IMR-90 (cell line): ENCODE measurements at regions not wholly inside any gene's neighbourhood (a gene's known extent, or its start where the extent isn't known, plus 50 kb on each side); places are given as distances from the start of the nearest gene placed in this dataset.

Source experiments
- ATAC-seq: fragments of 200-7000 bp; cut with Tn5 transposase; 2 replicates; pipeline ENCODE4 v1.9.1; 2020; ENCODE audit warnings: low read depth, mild to moderate bottlenecking, moderate library complexity
- BruUV-seq: library from RNA; stranded (reverse); fragments of 400-500 nt; replicated peaks from 2 replicates; lab custom pipeline; 2021; lab: Mats Ljungman, UMichigan
- CTCF ChIA-PET: fragments of 300-600 bp; formaldehyde crosslinking; extraction: SDS; loops from one replicate; lab custom pipeline; 2021; ENCODE audit warnings: antibody characterized with exemption; lab: Yijun Ruan, JAX
- POLR2A ChIA-PET: fragments of 300-600 bp; sonication (Branson Sonifier 250); formaldehyde crosslinking; loops from one replicate; lab custom pipeline; 2022; ENCODE audit warnings: antibody characterized with exemption; ENCODE audit not compliant: unreplicated experiment; lab: Charles Lee
- DNase-seq: peaks from one replicate; pipeline ENCODE4 v3.0.0; 2013
- H2AFZ ChIP-seq: replicated peaks from 2 replicates; pipeline ENCODE3; 2013; ENCODE audit warnings: low read length, mild to moderate bottlenecking; ENCODE audit not compliant: poor library complexity
- H2AK5ac ChIP-seq: 2 replicates; pipeline ENCODE4 v1.6.1; 2013; ENCODE audit warnings: low read depth, low read length, inconsistent platforms
- H2AK9ac ChIP-seq: replicated peaks from 2 replicates; pipeline ENCODE3; 2013; ENCODE audit warnings: mild to moderate bottlenecking, low read depth, low read length, moderate library complexity; ENCODE audit not compliant: poor library complexity
- H2BK120ac ChIP-seq: 2 replicates; pipeline ENCODE4 v1.6.1; 2013; ENCODE audit warnings: low read depth, low read length, inconsistent platforms
- H2BK15ac ChIP-seq: 3 replicates; pipeline ENCODE4 v1.6.1; 2013; ENCODE audit warnings: low read depth, low read length, inconsistent platforms
- H2BK20ac ChIP-seq: 2 replicates; pipeline ENCODE4 v1.6.1; 2013; ENCODE audit warnings: low read depth, mild to moderate bottlenecking, inconsistent platforms, low read length, moderate library complexity
- H2BK5ac ChIP-seq: 2 replicates; pipeline ENCODE4 v1.6.1; 2013; ENCODE audit warnings: mild to moderate bottlenecking, low read depth, low read length, inconsistent platforms; ENCODE audit not compliant: poor library complexity, severe bottlenecking
- H3K14ac ChIP-seq: replicated peaks from 2 replicates; pipeline ENCODE4 v1.6.1; 2013; ENCODE audit warnings: low read depth, low read length, inconsistent platforms
- H3K18ac ChIP-seq: 2 replicates; pipeline ENCODE4 v1.6.1; 2013; ENCODE audit warnings: low read depth, low read length, control low read depth
- H3K23ac ChIP-seq: 2 replicates; pipeline ENCODE4 v1.6.1; 2013; ENCODE audit warnings: low read depth, low read length, inconsistent platforms
- H3K27ac ChIP-seq: 2 replicates; pipeline ENCODE4 v1.5.1; 2013; ENCODE audit warnings: mild to moderate bottlenecking, control low read depth, low read length; ENCODE audit not compliant: insufficient read depth
- H3K27me3 ChIP-seq: 2 replicates; pipeline ENCODE4 v1.6.1; 2013; ENCODE audit warnings: low read length; ENCODE audit not compliant: control insufficient read depth, insufficient read depth
- H3K36me3 ChIP-seq: 2 replicates; pipeline ENCODE4 v1.6.1; 2013; ENCODE audit warnings: low read length, mixed read lengths; ENCODE audit not compliant: control insufficient read depth, insufficient read depth
- H3K4ac ChIP-seq: 2 replicates; pipeline ENCODE4 v1.6.1; 2013; ENCODE audit warnings: low read depth, low read length, inconsistent platforms
- H3K4me1 ChIP-seq: 2 replicates; pipeline ENCODE4 v1.6.1; 2013; ENCODE audit warnings: low read length, mixed read lengths; ENCODE audit not compliant: control insufficient read depth, insufficient read depth
- H3K4me2 ChIP-seq: 2 replicates; pipeline ENCODE4 v1.6.1; 2013; ENCODE audit warnings: low read depth, mild to moderate bottlenecking, control low read depth, low read length, moderate library complexity
- H3K4me3 ChIP-seq: 2 replicates; pipeline ENCODE4 v1.5.1; 2013; ENCODE audit warnings: low read depth, mild to moderate bottlenecking, control low read depth, low read length, moderate library complexity; ENCODE audit not compliant: insufficient read depth
- H3K56ac ChIP-seq: 2 replicates; pipeline ENCODE4 v1.6.1; 2013; ENCODE audit warnings: low read length, inconsistent platforms; ENCODE audit not compliant: insufficient read depth; ENCODE audit errors: extremely low read depth
- H3K79me1 ChIP-seq, 2 experiments: 2 replicates each; pipeline ENCODE4 v1.6.1; 2013; ENCODE audit warnings: low read length in 2 of 2, inconsistent platforms in 1 of 2, low read depth in 1 of 2
- H3K9ac ChIP-seq: 2 replicates; pipeline ENCODE4 v1.6.1; 2013; ENCODE audit warnings: low read depth, low read length, control low read depth
- H3K9me1 ChIP-seq: 2 replicates; pipeline ENCODE4 v1.6.1; 2013; ENCODE audit warnings: low read length, inconsistent platforms; ENCODE audit not compliant: insufficient read depth
- H3K9me3 ChIP-seq: 2 replicates; pipeline ENCODE4 v1.6.1; 2013; ENCODE audit warnings: low read length; ENCODE audit not compliant: control insufficient read depth, insufficient read depth
- H4K20me1 ChIP-seq: 2 replicates; pipeline ENCODE4 v1.6.1; 2013; ENCODE audit warnings: low read length, inconsistent platforms; ENCODE audit not compliant: insufficient read depth
- H4K5ac ChIP-seq: 2 replicates; pipeline ENCODE4 v1.6.1; 2013; ENCODE audit warnings: mild to moderate bottlenecking, low read depth, low read length, control low read depth
- H4K8ac ChIP-seq, 2 experiments: 2 replicates each; pipeline ENCODE4 v1.6.1; 2013; ENCODE audit warnings: low read depth in 2 of 2, low read length in 2 of 2, control low read depth in 1 of 2, inconsistent platforms in 1 of 2
- H4K91ac ChIP-seq: 2 replicates; pipeline ENCODE4 v1.6.1; 2013; ENCODE audit warnings: low read depth, low read length, inconsistent platforms; ENCODE audit not compliant: insufficient read depth
- BHLHE40 ChIP-seq: fragments of 150-350 bp; IDR thresholded peaks from 2 replicates; pipeline ENCODE4 v1.6.1; 2016; ENCODE audit warnings: mild to moderate bottlenecking, low read depth, low read length
- MAZ ChIP-seq: IDR thresholded peaks from 2 replicates; pipeline ENCODE4 v1.6.1; 2012; ENCODE audit warnings: low read depth, mild to moderate bottlenecking, low read length, improper control_type of control experiment, moderate library complexity, borderline replicate concordance
- RAD21 ChIP-seq: IDR thresholded peaks from 2 replicates; pipeline ENCODE4 v1.6.1; 2012; ENCODE audit warnings: low read length, improper control_type of control experiment
- SMC3 ChIP-seq: fragments of 150-350 bp; IDR thresholded peaks from 2 replicates; pipeline ENCODE4 v1.6.1; 2016; ENCODE audit warnings: low read depth, mild to moderate bottlenecking, antibody characterized with exemption, low read length, moderate library complexity
- WGBS, 2 experiments: methylation state at CpG; one replicate each; pipeline versions ENCODE4 v1.1.5 to v1.1.7; 2013; ENCODE audit warnings: missing lambda C conversion rate in 2 of 2; ENCODE audit not compliant: insufficient read length in 1 of 2; ENCODE audit errors: extremely low coverage in 2 of 2; 5-methylcytosine and 5-hydroxymethylcytosine counted together
- dilution Hi-C: fragments of 300-500 bp; cut with HindIII; formaldehyde crosslinking; loops from one replicate; pipeline ENCODE4 v1.14.3; 2018; ENCODE audit warnings: low sequenced_read_pairs; ENCODE audit not compliant: unreplicated experiment
- in situ Hi-C: fragments of 300-500 bp; cut with MboI; formaldehyde crosslinking; loops from 3 replicates; pipeline ENCODE4 v1.14.3; 2019; ENCODE audit warnings: low sequenced_read_pairs, inconsistent platforms, mixed read lengths
- intact Hi-C: fragments of 100-400 bp; cut with micrococcal nuclease; formaldehyde crosslinking; loops from 2 replicates; pipeline ENCODE4 v1.10.0; 2022
- TF ChIP-seq, protein P1 (sequence below): conservative IDR thresholded peaks from 2 replicates; pipeline ENCODE4 v1.5.1; 2012; ENCODE audit warnings: mild to moderate bottlenecking, low read depth, low read length, improper control_type of control experiment
- TF ChIP-seq, protein P2 (sequence below): fragments of 150-350 bp; IDR thresholded peaks from 2 replicates; pipeline ENCODE4 v1.6.1; 2016; ENCODE audit warnings: low read depth, mild to moderate bottlenecking, low read length, moderate library complexity, borderline replicate concordance
- TF ChIP-seq, protein P3 (sequence below): fragments of 150-350 bp; IDR thresholded peaks from 2 replicates; pipeline ENCODE4 v1.6.1; 2017; ENCODE audit warnings: mild to moderate bottlenecking, antibody characterized with exemption, low read length, low read depth

DNA sequence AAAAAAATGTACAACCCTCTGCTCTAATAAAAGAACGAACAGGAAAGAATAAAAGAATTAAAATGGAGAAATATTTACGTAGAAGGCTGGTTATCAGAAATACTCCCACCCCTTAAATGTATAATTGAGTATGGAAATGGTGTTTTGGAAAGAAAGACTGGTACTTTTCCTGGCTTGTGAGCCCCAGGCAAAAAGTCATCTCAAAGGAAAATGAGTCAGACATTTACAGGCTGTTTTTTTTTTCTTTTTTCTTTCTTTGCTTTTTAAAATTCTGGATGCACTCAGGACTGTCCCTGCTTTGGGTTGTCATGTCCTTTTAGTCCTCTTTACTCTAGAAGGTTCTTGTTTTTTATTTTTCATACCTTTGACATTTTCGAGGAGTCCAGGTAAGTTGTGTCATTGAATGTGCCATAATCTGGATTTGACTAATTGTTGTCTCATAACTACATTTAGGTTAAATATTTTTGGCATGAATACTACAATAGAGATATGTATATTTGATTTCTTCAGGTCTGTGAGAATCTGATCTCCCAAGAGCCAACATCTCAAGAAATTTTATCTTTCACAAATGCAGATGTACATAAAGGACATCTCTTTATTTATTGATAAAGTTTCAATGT is 313.0 kb upstream of the GLI3 start:
- H2BK120ac ChIP-seq = no peak overlapping the region
- H3K4me2 ChIP-seq = no peak overlapping the region
- no peak overlapping the region for H3K4ac ChIP-seq
- H3K27me3 ChIP-seq = no peaks in the 10 kb centered on the region
- ChIA-PET POLR2A (no interaction called here), CTCF (no interaction called here)
- dilution Hi-C loops (no loop called here), in situ Hi-C loops (no loop called here), intact Hi-C loops (no loop called here)
- no peak overlapping the region for H2AK9ac ChIP-seq
- H3K14ac ChIP-seq = no peak overlapping the region
- no peaks in the 10 kb centered on the region for H4K20me1 ChIP-seq
- H3K4me3 ChIP-seq = no peak overlapping the region
- H3K27ac ChIP-seq = no peak overlapping the region
- H2BK5ac ChIP-seq = no peak overlapping the region
- H3K4me1 ChIP-seq = no peaks in the 10 kb centered on the region
- H3K79me1 ChIP-seq = no peaks in the 10 kb centered on the region
- no peak overlapping the region for H3K23ac ChIP-seq
- no peaks in the 10 kb centered on the region for H3K9me3 ChIP-seq
- no peak overlapping the region for H2BK15ac ChIP-seq
- TF ChIP-seq, protein P1, sequence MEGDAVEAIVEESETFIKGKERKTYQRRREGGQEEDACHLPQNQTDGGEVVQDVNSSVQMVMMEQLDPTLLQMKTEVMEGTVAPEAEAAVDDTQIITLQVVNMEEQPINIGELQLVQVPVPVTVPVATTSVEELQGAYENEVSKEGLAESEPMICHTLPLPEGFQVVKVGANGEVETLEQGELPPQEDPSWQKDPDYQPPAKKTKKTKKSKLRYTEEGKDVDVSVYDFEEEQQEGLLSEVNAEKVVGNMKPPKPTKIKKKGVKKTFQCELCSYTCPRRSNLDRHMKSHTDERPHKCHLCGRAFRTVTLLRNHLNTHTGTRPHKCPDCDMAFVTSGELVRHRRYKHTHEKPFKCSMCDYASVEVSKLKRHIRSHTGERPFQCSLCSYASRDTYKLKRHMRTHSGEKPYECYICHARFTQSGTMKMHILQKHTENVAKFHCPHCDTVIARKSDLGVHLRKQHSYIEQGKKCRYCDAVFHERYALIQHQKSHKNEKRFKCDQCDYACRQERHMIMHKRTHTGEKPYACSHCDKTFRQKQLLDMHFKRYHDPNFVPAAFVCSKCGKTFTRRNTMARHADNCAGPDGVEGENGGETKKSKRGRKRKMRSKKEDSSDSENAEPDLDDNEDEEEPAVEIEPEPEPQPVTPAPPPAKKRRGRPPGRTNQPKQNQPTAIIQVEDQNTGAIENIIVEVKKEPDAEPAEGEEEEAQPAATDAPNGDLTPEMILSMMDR = no peak
- no peak for TF ChIP-seq SMC3
- no peak for TF ChIP-seq MAZ
- TF ChIP-seq, protein P2, sequence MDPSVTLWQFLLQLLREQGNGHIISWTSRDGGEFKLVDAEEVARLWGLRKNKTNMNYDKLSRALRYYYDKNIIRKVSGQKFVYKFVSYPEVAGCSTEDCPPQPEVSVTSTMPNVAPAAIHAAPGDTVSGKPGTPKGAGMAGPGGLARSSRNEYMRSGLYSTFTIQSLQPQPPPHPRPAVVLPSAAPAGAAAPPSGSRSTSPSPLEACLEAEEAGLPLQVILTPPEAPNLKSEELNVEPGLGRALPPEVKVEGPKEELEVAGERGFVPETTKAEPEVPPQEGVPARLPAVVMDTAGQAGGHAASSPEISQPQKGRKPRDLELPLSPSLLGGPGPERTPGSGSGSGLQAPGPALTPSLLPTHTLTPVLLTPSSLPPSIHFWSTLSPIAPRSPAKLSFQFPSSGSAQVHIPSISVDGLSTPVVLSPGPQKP = no peak
- no peak for TF ChIP-seq BHLHE40
- no peak for TF ChIP-seq RAD21
- TF ChIP-seq, protein P3, sequence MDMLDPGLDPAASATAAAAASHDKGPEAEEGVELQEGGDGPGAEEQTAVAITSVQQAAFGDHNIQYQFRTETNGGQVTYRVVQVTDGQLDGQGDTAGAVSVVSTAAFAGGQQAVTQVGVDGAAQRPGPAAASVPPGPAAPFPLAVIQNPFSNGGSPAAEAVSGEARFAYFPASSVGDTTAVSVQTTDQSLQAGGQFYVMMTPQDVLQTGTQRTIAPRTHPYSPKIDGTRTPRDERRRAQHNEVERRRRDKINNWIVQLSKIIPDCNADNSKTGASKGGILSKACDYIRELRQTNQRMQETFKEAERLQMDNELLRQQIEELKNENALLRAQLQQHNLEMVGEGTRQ = no peak
- no peak for DNase-seq
- no peak overlapping the region for H2AFZ ChIP-seq
- H3K9me1 ChIP-seq = no peaks in the 10 kb centered on the region
- no peak overlapping the region for H4K5ac ChIP-seq
- H3K56ac ChIP-seq = no peak overlapping the region
- no peak overlapping the region for H3K9ac ChIP-seq
- H2AK5ac ChIP-seq = no peak overlapping the region
- H4K8ac ChIP-seq = no peak overlapping the region
- no peak overlapping the region for H4K91ac ChIP-seq
- no peaks in the 10 kb centered on the region for H3K36me3 ChIP-seq
- no CpG with 5 or more reads among the region's 3 CpGs for WGBS, 2 experiments
- H2BK20ac ChIP-seq = no peak overlapping the region
- H3K18ac ChIP-seq = no peak overlapping the region
- BruUV-seq = no TSS peak
- ATAC-seq = no peak
